ENCODE measurements at regions not wholly inside any gene's neighbourhood (a gene's known extent, or its start where the extent isn't known, plus 50 kb on each side); places are given as distances from the start of the nearest gene placed in this dataset.

- no peaks in the 10 kb centered on the region for H3K27me3 ChIP-seq (ENCODE audit: control insufficient read depth, insufficient read depth, low read length)
- no peak overlapping the region for H3K27ac ChIP-seq (ENCODE audit: low read depth in 2 of 2, low read length in 2 of 2)
- intact Hi-C loops (cut with DNase I), result no loop called here
- no peak overlapping the region for H3K4me3 ChIP-seq (ENCODE audit: low read length in 3 of 3)
- no peak for FAIRE-seq
- H3K36me3 ChIP-seq (ENCODE audit: control insufficient read depth in 2 of 3, insufficient read depth in 3 of 3, low read length in 3 of 3), result no peaks in the 10 kb centered on the region
- peak in 3 of 5 donors; percentile 10 to 19 (median 17) for DNase-seq
- H3K4me1 ChIP-seq (ENCODE audit: control insufficient read depth in 2 of 3, insufficient read depth in 2 of 3, low read depth in 1 of 3, low read length in 3 of 3), result no peaks in the 10 kb centered on the region
- no peak overlapping the region for H3K9ac ChIP-seq (ENCODE audit: low read length in 3 of 3)
- TF ChIP-seq CTCF (IDR thresholded peaks at IDR 0.05; ENCODE audit: borderline replicate concordance, extremely low read depth, insufficient read depth), result no peak
- H3K9me3 ChIP-seq (ENCODE audit: control insufficient read depth in 2 of 3, insufficient read depth in 1 of 3, low read length in 3 of 3), result no peaks in the 10 kb centered on the region
These were observed 960.3 kb downstream of the VRK1 start for GRCh38 chr14:97757491-97757890.

DNA sequence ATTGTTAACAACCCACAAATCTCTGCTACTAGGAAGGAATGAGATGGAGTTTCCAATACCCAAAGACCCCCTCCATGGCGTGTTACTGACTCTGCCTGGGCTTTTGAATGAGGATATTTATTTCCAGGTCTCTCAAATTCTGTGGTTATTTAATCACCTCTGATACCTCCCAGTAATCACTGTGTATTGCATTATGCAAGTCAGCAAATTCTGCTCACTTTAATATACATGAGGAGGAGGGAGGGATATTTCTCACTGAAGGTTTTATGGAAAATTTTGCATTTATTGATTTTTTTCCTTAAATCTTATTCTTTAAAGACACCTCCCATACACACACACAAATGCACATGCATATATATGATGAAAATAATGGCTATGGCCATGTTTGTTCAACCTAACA, 962.9 kb downstream of the VRK1 start:
- Histone ChIP-seq H3K27ac (ENCODE audit: low read depth in 2 of 2, low read length in 2 of 2) (no peak overlapping the region), H3K4me1 (ENCODE audit: control insufficient read depth in 2 of 3, insufficient read depth in 2 of 3, low read depth in 1 of 3, low read length in 3 of 3) (no peaks in the 10 kb centered on the region), H3K9ac (ENCODE audit: low read length in 3 of 3) (no peak overlapping the region), H3K4me3 (ENCODE audit: low read length in 3 of 3) (no peak overlapping the region), H3K36me3 (ENCODE audit: control insufficient read depth in 2 of 3, insufficient read depth in 3 of 3, low read length in 3 of 3) (no peaks in the 10 kb centered on the region), H3K27me3 (ENCODE audit: control insufficient read depth, insufficient read depth, low read length) (no peaks in the 10 kb centered on the region), H3K9me3 (ENCODE audit: control insufficient read depth in 2 of 3, insufficient read depth in 1 of 3, low read length in 3 of 3) (no peaks in the 10 kb centered on the region)
- TF ChIP-seq CTCF (IDR thresholded peaks at IDR 0.05; ENCODE audit: borderline replicate concordance, extremely low read depth, insufficient read depth), result no peak
- DNase-seq (no peak), FAIRE-seq (no peak)
- intact Hi-C loops (cut with DNase I), result no loop called here

- Histone ChIP-seq H3K9ac (ENCODE audit: low read length in 3 of 3) (no peak overlapping the region), H3K27me3 (ENCODE audit: control insufficient read depth, insufficient read depth, low read length) (no peaks in the 10 kb centered on the region), H3K36me3 (ENCODE audit: control insufficient read depth in 2 of 3, insufficient read depth in 3 of 3, low read length in 3 of 3) (no peaks in the 10 kb centered on the region), H3K4me1 (ENCODE audit: control insufficient read depth in 2 of 3, insufficient read depth in 2 of 3, low read depth in 1 of 3, low read length in 3 of 3) (no peaks in the 10 kb centered on the region), H3K4me3 (ENCODE audit: low read length in 3 of 3) (no peak overlapping the region), H3K27ac (ENCODE audit: low read depth in 2 of 2, low read length in 2 of 2) (no peak overlapping the region), H3K9me3 (ENCODE audit: control insufficient read depth in 2 of 3, insufficient read depth in 1 of 3, low read length in 3 of 3) (no peaks in the 10 kb centered on the region)
- no peak for DNase-seq
- FAIRE-seq, result no peak
- TF ChIP-seq CTCF (IDR thresholded peaks at IDR 0.05; ENCODE audit: borderline replicate concordance, extremely low read depth, insufficient read depth), result no peak
- intact Hi-C loops (cut with DNase I), result no loop called here
These were observed 965.2 kb downstream of the VRK1 start for GRCh38 chr14:97762386-97762785.

DNA sequence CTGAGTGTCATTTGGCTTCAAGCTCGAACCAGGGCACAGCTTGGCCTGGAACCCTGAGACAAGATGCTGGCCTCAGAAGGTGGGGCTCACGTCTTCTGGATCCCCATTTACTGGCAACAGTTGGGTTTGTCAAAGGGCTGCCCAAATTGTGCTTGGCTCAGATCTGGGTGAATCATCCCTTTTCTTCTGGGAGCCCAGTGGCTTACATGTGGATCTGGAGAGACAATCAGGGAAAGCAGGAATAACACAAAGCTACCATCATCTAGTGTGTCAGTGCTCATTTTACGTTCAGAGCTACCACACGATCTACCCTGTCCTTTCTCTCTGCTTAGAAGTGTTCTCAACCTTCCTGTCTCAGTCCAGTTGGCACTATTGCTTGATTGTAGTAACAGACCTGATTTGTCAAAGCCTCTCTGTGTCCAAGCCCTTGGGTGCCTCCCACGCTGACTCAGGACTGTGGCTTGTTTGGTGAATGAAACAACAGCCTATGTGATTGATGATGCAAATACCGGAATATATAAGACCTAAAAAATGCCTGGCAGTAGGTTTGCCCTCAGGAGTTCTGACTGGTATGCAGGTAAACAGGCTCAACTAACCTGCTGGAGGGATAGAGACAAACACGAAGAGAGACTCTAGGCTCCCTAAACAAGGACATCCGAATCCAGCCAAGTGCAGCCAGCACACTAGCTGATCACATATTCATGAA, 974.3 kb downstream of the VRK1 start:
- Histone ChIP-seq H3K27ac (ENCODE audit: low read depth in 2 of 2, low read length in 2 of 2) (no peak overlapping the region), H3K36me3 (ENCODE audit: control insufficient read depth in 2 of 3, insufficient read depth in 3 of 3, low read length in 3 of 3) (no peaks in the 10 kb centered on the region), H3K9me3 (ENCODE audit: control insufficient read depth in 2 of 3, insufficient read depth in 1 of 3, low read length in 3 of 3) (no peaks in the 10 kb centered on the region), H3K4me1 (ENCODE audit: control insufficient read depth in 2 of 3, insufficient read depth in 2 of 3, low read depth in 1 of 3, low read length in 3 of 3) (no peaks in the 10 kb centered on the region), H3K4me3 (ENCODE audit: low read length in 3 of 3) (no peak overlapping the region), H3K27me3 (ENCODE audit: control insufficient read depth, insufficient read depth, low read length) (no peaks in the 10 kb centered on the region), H3K9ac (ENCODE audit: low read length in 3 of 3) (no peak overlapping the region)
- FAIRE-seq (no peak), DNase-seq (no peak)
- intact Hi-C loops (cut with DNase I), result no loop called here
- no peak for TF ChIP-seq CTCF (IDR thresholded peaks at IDR 0.05; ENCODE audit: borderline replicate concordance, extremely low read depth, insufficient read depth)

All from kidney (tissue), 13 donors.